ENCODE measurements at regions not wholly inside any gene's neighbourhood (a gene's known extent, or its start where the extent isn't known, plus 50 kb on each side); places are given as distances from the start of the nearest gene placed in this dataset.

DNA sequence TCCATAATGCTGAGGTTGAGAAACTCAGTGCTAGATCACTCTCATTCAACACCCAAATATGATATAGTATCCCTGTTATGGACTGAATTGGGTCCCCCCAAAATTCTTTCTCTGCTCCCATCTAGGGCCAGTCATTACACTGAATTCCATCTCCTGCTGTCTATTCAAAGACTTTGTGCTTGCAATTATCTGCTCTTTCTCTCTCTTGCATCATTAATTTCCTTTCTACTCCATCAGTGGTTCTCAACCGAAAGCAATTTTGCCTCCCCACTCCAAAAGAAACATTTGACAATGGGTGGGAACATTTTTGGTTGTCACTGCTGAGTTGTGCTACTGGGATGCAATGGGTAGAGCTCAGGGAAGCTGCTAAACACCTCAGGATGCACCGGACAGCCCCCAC lies 271.5 kb upstream of the CDYL start:
- TF ChIP-seq, protein P1, sequence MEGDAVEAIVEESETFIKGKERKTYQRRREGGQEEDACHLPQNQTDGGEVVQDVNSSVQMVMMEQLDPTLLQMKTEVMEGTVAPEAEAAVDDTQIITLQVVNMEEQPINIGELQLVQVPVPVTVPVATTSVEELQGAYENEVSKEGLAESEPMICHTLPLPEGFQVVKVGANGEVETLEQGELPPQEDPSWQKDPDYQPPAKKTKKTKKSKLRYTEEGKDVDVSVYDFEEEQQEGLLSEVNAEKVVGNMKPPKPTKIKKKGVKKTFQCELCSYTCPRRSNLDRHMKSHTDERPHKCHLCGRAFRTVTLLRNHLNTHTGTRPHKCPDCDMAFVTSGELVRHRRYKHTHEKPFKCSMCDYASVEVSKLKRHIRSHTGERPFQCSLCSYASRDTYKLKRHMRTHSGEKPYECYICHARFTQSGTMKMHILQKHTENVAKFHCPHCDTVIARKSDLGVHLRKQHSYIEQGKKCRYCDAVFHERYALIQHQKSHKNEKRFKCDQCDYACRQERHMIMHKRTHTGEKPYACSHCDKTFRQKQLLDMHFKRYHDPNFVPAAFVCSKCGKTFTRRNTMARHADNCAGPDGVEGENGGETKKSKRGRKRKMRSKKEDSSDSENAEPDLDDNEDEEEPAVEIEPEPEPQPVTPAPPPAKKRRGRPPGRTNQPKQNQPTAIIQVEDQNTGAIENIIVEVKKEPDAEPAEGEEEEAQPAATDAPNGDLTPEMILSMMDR (IDR thresholded peaks at IDR 0.05), result no peak
- no peak for TF ChIP-seq POLR2AphosphoS5 (IDR thresholded peaks at IDR 0.05; ENCODE audit: low read depth, low read length)
- TF ChIP-seq TCF7L2 (IDR thresholded peaks at IDR 0.05; ENCODE audit: low read depth, low read length), result no peak

Data from Panc1 (cell line).